Pancreas (tissue), 10 donors: ENCODE measurements at regions not wholly inside any gene's neighbourhood (a gene's known extent, or its start where the extent isn't known, plus 50 kb on each side); places are given as distances from the start of the nearest gene placed in this dataset.
A peak's percentile ranks its signal among the peaks of the same experiment; 100 is the strongest.

Source experiments
- ATAC-seq, 4 donors: fragments of 200-7000 bp; cut with Tn5 transposase; one replicate each; pipeline versions ENCODE4 v1.8.0 to v1.9.1; 2020; ENCODE audit warnings: mild to moderate bottlenecking in 4 of 4, moderate library complexity in 4 of 4
- DNase-seq, 6 donors: peaks; one replicate each; pipeline ENCODE4 v3.0.0-alpha.2; 2020
- FAIRE-seq: peaks from 2 replicates; lab custom pipeline; 2012; peaks lifted over from hg19 to GRCh38; lab: Jason Lieb, UNC
- H3K27ac ChIP-seq, 4 donors: fragments of 200-600 bp; sonication (generic); 1 replicate in 3 of 4; 2 replicates in 1 of 4; pipeline versions ENCODE4 v1.5.0 to v1.8.0; 2020
- H3K27me3 ChIP-seq, 4 donors: fragments of 200-600 bp; one replicate each; pipeline ENCODE4 v1.8.0; 2021
- H3K36me3 ChIP-seq, 3 donors: fragments of 200-600 bp; sonication (generic) in 1 of 3; one replicate each; pipeline versions ENCODE4 v1.5.0 to v1.8.0; 2020 to 2021
- H3K4me1 ChIP-seq, 3 donors: fragments of 200-600 bp; one replicate each; pipeline ENCODE4 v1.8.0; 2021
- H3K4me3 ChIP-seq, 4 donors: fragments of 200-600 bp; sonication (generic) in 2 of 4; one replicate each; pipeline versions ENCODE4 v1.5.0 to v1.8.0; 2020 to 2021
- H3K9me3 ChIP-seq, 4 donors: fragments of 200-600 bp; one replicate each; pipeline ENCODE4 v1.8.0; 2021
- WGBS, 2 donors: extraction: QIAGEN DNeasy Blood & Tissue Kit; methylation state at CpG; one replicate each; pipeline ENCODE4 v1.1.7; 2013; 5-methylcytosine and 5-hydroxymethylcytosine counted together
- intact Hi-C, 3 donors: fragments of 100-400 bp; cut with DNase I; formaldehyde crosslinking; loops; one replicate each; pipeline versions ENCODE4 v1.11.1 to v1.14.2; 2022
- TF ChIP-seq, protein P1 (sequence below), 4 donors: fragments of 200-600 bp; sonication (generic) in 3 of 4; IDR thresholded peaks; one replicate each; pipeline versions ENCODE4 v1.5.0 to v1.8.0; 2021; ENCODE audit warnings: antibody characterized with exemption in 4 of 4
- donor health status: healthy with polysubstance abuse.
- donor health status: DM: no; HTN: no; CAD: no; lungs with moderate emphysema.
- donor health status: DM: no; HTN: no; CAD: no.
- donor health status: control.
- donor health status: control.
- donor health status: Bipolar disorder and iron deficiency.
- donor health status: DM: yes; HTN: yes; CAD: no.
- donor health status: DM: no; HTN: no; CAD: no.
- donor health status: DM: no; HTN: no; CAD: no.
- donor health status: DM: yes; HTN: yes; CAD: no.

DNA sequence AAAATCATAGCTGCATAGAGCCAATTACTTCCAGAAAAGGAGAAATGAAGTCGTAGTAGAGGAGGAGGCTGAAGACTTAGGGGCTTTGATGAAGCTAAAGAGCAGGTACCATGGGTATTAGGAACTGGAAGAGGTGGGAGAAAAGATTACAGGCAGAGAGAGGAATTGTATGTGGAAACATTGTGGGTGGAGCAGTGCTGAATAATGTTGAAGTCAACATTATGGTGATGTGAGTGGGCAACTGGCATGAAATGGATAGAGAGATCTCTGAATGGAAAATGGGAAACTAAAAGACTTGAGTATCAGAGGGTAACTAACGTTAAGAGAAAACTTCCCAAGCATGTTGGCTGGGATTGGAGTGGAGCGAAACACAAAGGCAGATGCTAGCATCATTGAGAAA lies 92.5 kb downstream of the AREG start:
- Histone ChIP-seq H3K9me3 (no peaks in the 10 kb centered on the region), H3K4me1 (peaks cover 0 to 13% (median 6%) of the 10 kb centered on the region in 3 donors), H3K4me3 (no peak overlapping the region), H3K36me3 (no peaks in the 10 kb centered on the region), H3K27ac (no peak overlapping the region), H3K27me3 (no peaks in the 10 kb centered on the region)
- ATAC-seq, result no peak
- TF ChIP-seq, protein P1, sequence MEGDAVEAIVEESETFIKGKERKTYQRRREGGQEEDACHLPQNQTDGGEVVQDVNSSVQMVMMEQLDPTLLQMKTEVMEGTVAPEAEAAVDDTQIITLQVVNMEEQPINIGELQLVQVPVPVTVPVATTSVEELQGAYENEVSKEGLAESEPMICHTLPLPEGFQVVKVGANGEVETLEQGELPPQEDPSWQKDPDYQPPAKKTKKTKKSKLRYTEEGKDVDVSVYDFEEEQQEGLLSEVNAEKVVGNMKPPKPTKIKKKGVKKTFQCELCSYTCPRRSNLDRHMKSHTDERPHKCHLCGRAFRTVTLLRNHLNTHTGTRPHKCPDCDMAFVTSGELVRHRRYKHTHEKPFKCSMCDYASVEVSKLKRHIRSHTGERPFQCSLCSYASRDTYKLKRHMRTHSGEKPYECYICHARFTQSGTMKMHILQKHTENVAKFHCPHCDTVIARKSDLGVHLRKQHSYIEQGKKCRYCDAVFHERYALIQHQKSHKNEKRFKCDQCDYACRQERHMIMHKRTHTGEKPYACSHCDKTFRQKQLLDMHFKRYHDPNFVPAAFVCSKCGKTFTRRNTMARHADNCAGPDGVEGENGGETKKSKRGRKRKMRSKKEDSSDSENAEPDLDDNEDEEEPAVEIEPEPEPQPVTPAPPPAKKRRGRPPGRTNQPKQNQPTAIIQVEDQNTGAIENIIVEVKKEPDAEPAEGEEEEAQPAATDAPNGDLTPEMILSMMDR (IDR thresholded peaks at IDR 0.05), result no peak
- DNase-seq, result no peak
- 77 to 91% methylated on average over 3 of the region's 3 CpGs for WGBS, 2 donors
- no peak for FAIRE-seq
- intact Hi-C loops, result no loop called here

DNA sequence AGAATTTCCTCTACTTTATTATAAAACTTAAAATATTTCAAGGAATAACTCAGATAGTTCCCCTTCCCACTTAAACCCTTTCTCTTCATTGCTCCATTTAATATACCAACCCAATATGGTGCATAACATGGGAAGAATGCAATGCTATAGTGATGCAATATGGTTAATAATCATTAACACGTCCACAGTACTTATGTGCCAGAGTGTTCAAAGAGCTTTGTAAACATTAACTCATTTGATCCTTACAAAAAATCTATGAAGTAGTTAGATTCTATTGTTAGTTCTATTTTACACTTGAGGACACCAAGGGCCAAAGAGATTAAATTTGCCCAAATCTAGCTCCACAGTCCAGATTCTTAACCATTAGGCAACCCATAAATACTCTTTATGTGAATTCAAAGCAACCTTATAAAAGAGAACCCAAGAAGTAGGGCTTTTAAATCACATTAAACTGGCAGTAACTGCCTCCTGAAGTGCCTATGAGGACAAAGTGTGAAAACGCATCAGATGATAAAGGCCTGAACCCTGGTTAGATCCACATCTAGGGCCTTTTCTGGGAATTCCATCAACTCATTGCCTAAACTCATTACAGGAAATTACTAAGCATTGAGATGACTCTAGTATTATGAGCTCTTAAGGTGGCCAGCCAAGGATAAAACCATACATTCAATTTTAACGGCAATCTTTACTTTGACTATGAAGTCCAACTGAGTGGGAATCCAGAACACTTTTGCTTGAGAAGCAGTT lies 94.3 kb downstream of the AREG start:
- no peaks in the 10 kb centered on the region for H3K36me3 ChIP-seq
- intact Hi-C loops, result no loop called here
- TF ChIP-seq, protein P1 (IDR thresholded peaks at IDR 0.05), result no peak
- WGBS, 2 donors, result 49 to 51% methylated on average over 3 of the region's 3 CpGs
- FAIRE-seq, result no peak
- H3K4me3 ChIP-seq, result no peak overlapping the region
- no peaks in the 10 kb centered on the region for H3K27me3 ChIP-seq
- peak; percentile 72 to 89 (median 86) for ATAC-seq
- peaks cover 0 to 13% (median 6%) of the 10 kb centered on the region in 3 donors for H3K4me1 ChIP-seq
- DNase-seq, result no peak
- H3K27ac ChIP-seq, result peak overlapping the region in 1 of 4 donors; percentile 24
- H3K9me3 ChIP-seq, result no peaks in the 10 kb centered on the region

DNA sequence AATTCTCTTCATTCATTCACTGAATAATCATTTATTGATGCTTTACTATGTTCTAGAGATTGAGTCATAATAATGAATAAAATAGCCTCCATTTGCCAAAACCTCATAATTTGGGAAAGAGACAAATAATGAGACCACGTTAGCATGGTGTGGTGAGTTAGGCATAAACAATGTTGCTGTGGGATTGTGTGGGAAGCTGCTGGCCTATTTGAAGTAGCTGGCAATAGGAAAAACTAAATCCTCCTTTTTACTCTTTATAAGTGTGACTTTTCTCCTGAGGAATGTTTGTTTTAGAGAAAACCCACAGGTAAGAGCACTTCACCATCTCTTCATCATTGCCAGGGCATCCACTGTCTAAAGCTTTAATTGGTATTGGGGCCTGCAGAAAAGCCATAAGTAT lies 95.3 kb downstream of the AREG start:
- DNase-seq, result no peak
- TF ChIP-seq, protein P1 (IDR thresholded peaks at IDR 0.05), result no peak
- no peak overlapping the region for H3K4me3 ChIP-seq
- no peak overlapping the region for H3K27ac ChIP-seq
- H3K27me3 ChIP-seq, result no peaks in the 10 kb centered on the region
- FAIRE-seq, result no peak
- 79 to 82% methylated on average over 1 of the region's 1 CpG for WGBS, 2 donors
- H3K36me3 ChIP-seq, result no peaks in the 10 kb centered on the region
- H3K9me3 ChIP-seq, result no peaks in the 10 kb centered on the region
- intact Hi-C loops, result no loop called here
- H3K4me1 ChIP-seq, result peaks cover 0 to 13% (median 6%) of the 10 kb centered on the region in 3 donors
- ATAC-seq, result no peak

DNA sequence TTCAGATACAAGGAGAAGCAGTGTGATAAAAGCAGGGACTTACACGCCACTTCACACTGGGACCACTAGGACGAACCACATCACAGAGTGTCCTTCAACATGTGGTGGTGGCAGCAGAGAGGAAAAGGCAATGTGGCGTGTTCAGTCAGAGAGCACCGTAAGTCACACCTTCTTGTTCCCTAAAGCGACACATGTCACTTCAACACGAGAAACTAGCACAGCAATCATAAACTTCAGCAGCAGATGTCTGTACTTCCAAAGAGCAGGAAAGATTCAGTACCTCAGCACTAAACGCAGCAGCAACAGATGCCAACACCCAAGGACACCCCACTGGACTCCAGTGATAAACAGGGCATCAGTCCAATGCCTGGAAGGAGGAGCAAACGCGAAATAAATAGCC lies 96.7 kb downstream of the AREG start:
- ATAC-seq, result no peak
- Histone ChIP-seq H3K36me3 (no peaks in the 10 kb centered on the region), H3K9me3 (no peaks in the 10 kb centered on the region), H3K4me1 (peaks cover 0 to 13% (median 6%) of the 10 kb centered on the region in 3 donors), H3K27me3 (no peaks in the 10 kb centered on the region), H3K27ac (no peak overlapping the region), H3K4me3 (no peak overlapping the region)
- 41 to 45% methylated on average over 9 of the region's 9 CpGs for WGBS, 2 donors
- FAIRE-seq, result no peak
- DNase-seq, result no peak
- TF ChIP-seq, protein P1 (IDR thresholded peaks at IDR 0.05), result no peak
- intact Hi-C loops, result no loop called here

DNA sequence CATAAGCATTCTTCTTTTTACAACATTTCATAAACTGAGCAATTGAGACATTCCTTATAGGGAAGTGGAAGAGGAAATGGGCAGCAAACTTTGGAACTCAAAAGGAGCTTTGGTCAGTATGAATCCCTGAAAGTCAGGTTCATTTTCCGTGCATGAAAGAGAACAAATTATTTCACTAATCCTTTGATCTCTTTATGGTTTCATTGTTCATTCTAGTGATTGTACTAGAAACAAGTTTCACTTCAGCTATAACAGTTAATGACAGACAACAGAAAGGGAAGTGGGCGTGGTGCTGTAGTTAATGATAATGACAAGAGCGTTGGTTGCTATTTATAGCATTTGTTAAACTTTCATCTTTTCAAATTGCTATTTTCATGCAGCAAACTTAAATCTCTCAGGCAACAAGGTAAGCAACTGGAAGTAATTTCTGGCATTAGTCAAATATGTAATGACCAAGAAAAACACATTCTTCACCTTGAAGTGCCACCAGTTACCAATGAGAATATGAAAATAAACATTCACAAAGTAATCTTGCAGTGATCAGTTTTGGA lies 98.4 kb downstream of the AREG start:
- ATAC-seq, result no peak
- DNase-seq, result no peak

More for the DNA sequence above, 98.4 kb downstream of the AREG start:
- peak; percentile 67 for FAIRE-seq
- TF ChIP-seq, protein P1 (IDR thresholded peaks at IDR 0.05), result no peak
- Histone ChIP-seq H3K9me3 (no peaks in the 10 kb centered on the region), H3K36me3 (no peaks in the 10 kb centered on the region), H3K4me1 (peaks cover 0 to 13% (median 6%) of the 10 kb centered on the region in 3 donors), H3K27ac (no peak overlapping the region), H3K27me3 (no peaks in the 10 kb centered on the region), H3K4me3 (no peak overlapping the region)
- WGBS, 2 donors, result 27 to 30% methylated on average over 3 of the region's 3 CpGs
- intact Hi-C loops, result no loop called here
